ENCODE measurements at regions not wholly inside any gene's neighbourhood (a gene's known extent, or its start where the extent isn't known, plus 50 kb on each side); places are given as distances from the start of the nearest gene placed in this dataset.

GRCh38 chr11:79535606-79536005 lies 94.8 kb upstream of the TENM4 start:
- no peak overlapping the region for H2BK20ac ChIP-seq (ENCODE audit: low read length)
- no peak overlapping the region for H3K14ac ChIP-seq (ENCODE audit: insufficient read length)
- H3K4me2 ChIP-seq (ENCODE audit: insufficient read depth in 1 of 2, low read depth in 2 of 2, low read length in 2 of 2): no peak overlapping the region
- no peaks in the 10 kb centered on the region for H3K36me3 ChIP-seq (ENCODE audit: control insufficient read depth in 2 of 4, insufficient read depth in 4 of 4, low read length in 3 of 4)
- H3K23me2 ChIP-seq (ENCODE audit: low read depth, low read length): peaks cover 3% of the 10 kb centered on the region; the same call in 1 of the 2 replicates
- no peak overlapping the region for H3K27ac ChIP-seq (ENCODE audit: low read depth, low read length)
- H4K20me1 ChIP-seq (replicated peaks in 1 of 2; ENCODE audit: control insufficient read depth in 1 of 2, insufficient read depth in 2 of 2, low read length in 2 of 2): no peaks in the 10 kb centered on the region
- no peak overlapping the region for H4K91ac ChIP-seq (replicated peaks; ENCODE audit: insufficient read length, low read length)
- no peaks in the 10 kb centered on the region for H3K4me1 ChIP-seq (replicated peaks in 1 of 4; ENCODE audit: control insufficient read depth in 3 of 4, insufficient read depth in 4 of 4, low read length in 3 of 4)
- H4K5ac ChIP-seq (ENCODE audit: insufficient read length, low read depth, low read length): no peak overlapping the region
- no peak overlapping the region for H3K9ac ChIP-seq (replicated peaks in 1 of 4; ENCODE audit: extremely low read depth in 1 of 4, low read depth in 3 of 4, low read length in 3 of 4)
- no peak overlapping the region for H2BK12ac ChIP-seq (ENCODE audit: low read depth, low read length)
- H2AK5ac ChIP-seq (ENCODE audit: low read depth, low read length): no peak overlapping the region
- no peak overlapping the region for H2BK15ac ChIP-seq (ENCODE audit: low read length)
- H3K9me3 ChIP-seq (ENCODE audit: insufficient read depth in 2 of 2, low read depth in 1 of 2, low read length in 1 of 2): no peaks in the 10 kb centered on the region
- H3K4me3 ChIP-seq (ENCODE audit: extremely low read depth in 1 of 4, insufficient read depth in 2 of 4, low read depth in 3 of 4, low read length in 4 of 4): no peak overlapping the region
- H3K4ac ChIP-seq (replicated peaks; ENCODE audit: insufficient read length, low read depth, low read length): no peak overlapping the region
- no peak overlapping the region for H2BK5ac ChIP-seq (ENCODE audit: low read depth, low read length)
- TF ChIP-seq E2F6 (IDR thresholded peaks at IDR 0.05) (no peak), SIN3A (conservative IDR thresholded peaks at IDR 0.05 in 1 of 2, IDR thresholded peaks at IDR 0.05 in 1 of 2; ENCODE audit: low read depth in 1 of 2, low read length in 2 of 2) (no peak), RXRA (IDR thresholded peaks at IDR 0.05; ENCODE audit: insufficient read depth, low read depth, low read length) (no peak), KDM1A (IDR thresholded peaks at IDR 0.05; ENCODE audit: borderline replicate concordance, low read length) (peak; percentile 73)
- DNase-seq (ENCODE audit: low read depth in 1 of 2, low spot score in 2 of 2) (no peak), FAIRE-seq (no peak)
- H4K8ac ChIP-seq (ENCODE audit: extremely low read depth, insufficient read depth, low read length): no peak overlapping the region
- no peak overlapping the region for H2BK120ac ChIP-seq (replicated peaks; ENCODE audit: low read depth, low read length)
- ChIA-PET CTCF (ENCODE audit: partially characterized antibody) (no interaction called here), POLR2A (ENCODE audit: partially characterized antibody) (no interaction called here)
- H3K79me2 ChIP-seq (ENCODE audit: control insufficient read depth in 1 of 2, insufficient read depth in 2 of 2, low read length in 2 of 2): no peaks in the 10 kb centered on the region
- no peaks in the 10 kb centered on the region for H3K79me1 ChIP-seq (ENCODE audit: low read depth, low read length)
- H3K56ac ChIP-seq (replicated peaks; ENCODE audit: insufficient read length, low read depth, low read length): no peak overlapping the region
- H3K27me3 ChIP-seq (replicated peaks in 1 of 4; ENCODE audit: control insufficient read depth in 3 of 4, extremely low read depth in 1 of 4, insufficient read depth in 3 of 4, low read length in 3 of 4): no peaks in the 10 kb centered on the region
- H3K23ac ChIP-seq (ENCODE audit: insufficient read length): no peak overlapping the region
- no peak overlapping the region for H2AFZ ChIP-seq (ENCODE audit: low read length)
- no peak overlapping the region for H3K18ac ChIP-seq (ENCODE audit: extremely low read depth, low read length)
- WGBS, 2 experiments (ENCODE audit: extremely low coverage in 1 of 2, insufficient coverage in 1 of 2, insufficient read length in 1 of 2, insufficient replicate concordance in 2 of 2, low coverage in 1 of 2, low lambda C conversion rate in 2 of 2, missing lambda C conversion rate in 1 of 2): 100% methylated on average over 1 of the region's 1 CpG; no CpG with 5 or more reads in 1 of the 2 experiments

Data from H1 (cell line).